Progenitor cell of endocrine pancreas (in vitro differentiated cells): ENCODE measurements at regions not wholly inside any gene's neighbourhood (a gene's known extent, or its start where the extent isn't known, plus 50 kb on each side); places are given as distances from the start of the nearest gene placed in this dataset.

Experiments used
- DNase-seq: peaks from one replicate; pipeline ENCODE4 v3.0.0; 2021; ENCODE audit warnings: low spot score; ENCODE audit not compliant: unreplicated experiment
- H3K27ac Mint-ChIP-seq: 2 replicates; pipeline ENCODE4 v1.8.0; 2021; ENCODE audit warnings: mild to moderate bottlenecking, moderate library complexity, mixed read lengths
- H3K27me3 Mint-ChIP-seq: 2 replicates; pipeline ENCODE4 v1.8.0; 2021; ENCODE audit warnings: mixed read lengths
- H3K36me3 Mint-ChIP-seq: 2 replicates; pipeline ENCODE4 v1.8.0; 2022; ENCODE audit warnings: mixed read lengths; ENCODE audit not compliant: insufficient read depth
- H3K4me1 Mint-ChIP-seq: 2 replicates; pipeline ENCODE4 v1.8.0; 2021; ENCODE audit warnings: low read depth, mixed read lengths
- H3K4me3 Mint-ChIP-seq: 2 replicates; pipeline ENCODE4 v1.8.0; 2021; ENCODE audit warnings: low read depth, mild to moderate bottlenecking, moderate library complexity, mixed read lengths
- H3K9me3 Mint-ChIP-seq: 2 replicates; pipeline ENCODE4 v1.8.0; 2021; ENCODE audit warnings: low read depth, mixed read lengths
- CTCF ChIP-seq: fragments of 200-600 bp; sonication (generic); IDR thresholded peaks from one replicate; pipeline ENCODE4 v1.5.0; 2021; ENCODE audit warnings: antibody characterized with exemption, mild to moderate bottlenecking; ENCODE audit not compliant: unreplicated experiment

GRCh38 chr4:30825008-30825770 lies 105.0 kb downstream of the PCDH7 start:
- H3K4me3 Mint-ChIP-seq = no peak overlapping the region
- H3K4me1 Mint-ChIP-seq = peaks cover 8% of the 10 kb centered on the region
- no peak overlapping the region for H3K27ac Mint-ChIP-seq
- DNase-seq = no peak
- TF ChIP-seq CTCF = no peak
- H3K27me3 Mint-ChIP-seq = no peaks in the 10 kb centered on the region
- H3K9me3 Mint-ChIP-seq = no peaks in the 10 kb centered on the region
- H3K36me3 Mint-ChIP-seq = no peaks in the 10 kb centered on the region

- Mint-ChIP-seq H3K27ac (no peak overlapping the region), H3K4me1 (peaks cover 8% of the 10 kb centered on the region), H3K36me3 (no peaks in the 10 kb centered on the region)
Measured at GRCh38 chr4:30828264-30828926, 108.2 kb downstream of the PCDH7 start.

GRCh38 chr4:30832639-30833038 lies 112.5 kb downstream of the PCDH7 start:
- TF ChIP-seq CTCF = no peak
- Mint-ChIP-seq H3K36me3 (no peaks in the 10 kb centered on the region), H3K4me1 (peaks cover 17% of the 10 kb centered on the region), H3K27ac (no peak overlapping the region), H3K27me3 (no peaks in the 10 kb centered on the region), H3K9me3 (no peaks in the 10 kb centered on the region), H3K4me3 (no peak overlapping the region)
- DNase-seq = no peak

More at GRCh38 chr4:30828264-30828926, 108.2 kb downstream of the PCDH7 start:
- Mint-ChIP-seq H3K4me3 (no peak overlapping the region), H3K9me3 (no peaks in the 10 kb centered on the region), H3K27me3 (no peaks in the 10 kb centered on the region)
- TF ChIP-seq CTCF = no peak
- DNase-seq = no peak

- no peak for DNase-seq
- Mint-ChIP-seq H3K9me3 (no peaks in the 10 kb centered on the region), H3K27ac (no peak overlapping the region), H3K36me3 (no peaks in the 10 kb centered on the region), H3K27me3 (no peaks in the 10 kb centered on the region), H3K4me1 (peaks cover 20% of the 10 kb centered on the region), H3K4me3 (no peak overlapping the region)
- no peak for TF ChIP-seq CTCF
Measured at GRCh38 chr4:30833206-30833605, 113.0 kb downstream of the PCDH7 start.

- no peak for TF ChIP-seq CTCF
- H3K9me3 Mint-ChIP-seq = no peaks in the 10 kb centered on the region
- no peaks in the 10 kb centered on the region for H3K36me3 Mint-ChIP-seq
- no peak overlapping the region for H3K4me3 Mint-ChIP-seq
- no peak for DNase-seq
- H3K4me1 Mint-ChIP-seq = peaks cover 24% of the 10 kb centered on the region
- no peak overlapping the region for H3K27ac Mint-ChIP-seq
- H3K27me3 Mint-ChIP-seq = no peaks in the 10 kb centered on the region
Measured at GRCh38 chr4:30835044-30835443, 114.9 kb downstream of the PCDH7 start.
